Natural killer cell treated with Interleukin-12 subunit alpha and Interleukin-12 subunit beta and Interleukin-15 and Interleukin-18, amount 100 ng/mL, for 72 hours (primary cell): ENCODE measurements at regions not wholly inside any gene's neighbourhood (a gene's known extent, or its start where the extent isn't known, plus 50 kb on each side); places are given as distances from the start of the nearest gene placed in this dataset.

Source experiments
- ATAC-seq, 2 donors: fragments of 150-1000 bp; cut with Tn5 transposase in 1 of 2; sonication (Bioruptor Pico), chemical (Tn5 transposase) in 1 of 2; 2 replicates each; pipeline ENCODE4 v1.10.0; 2021
- DNase-seq: peaks from one replicate; pipeline ENCODE4 v3.0.0; 2022; ENCODE audit warnings: low spot score
- H3K27ac Mint-ChIP-seq, 2 donors: 1 replicate in 1 of 2; 2 replicates in 1 of 2; pipeline ENCODE4 v1.8.0; 2022; ENCODE audit warnings: mixed read lengths in 2 of 2, mild to moderate bottlenecking in 1 of 2, moderate library complexity in 1 of 2
- H3K27me3 Mint-ChIP-seq, 2 donors: 1 replicate in 1 of 2; 2 replicates in 1 of 2; pipeline ENCODE4 v1.8.0; 2022; ENCODE audit warnings: mixed read lengths in 2 of 2
- H3K36me3 Mint-ChIP-seq: one replicate; pipeline ENCODE4 v1.8.0; 2022; ENCODE audit warnings: mixed read lengths
- H3K4me1 Mint-ChIP-seq, 2 donors: 1 replicate in 1 of 2; 2 replicates in 1 of 2; pipeline ENCODE4 v1.8.0; 2022; ENCODE audit warnings: low read depth in 2 of 2, mixed read lengths in 2 of 2, mild to moderate bottlenecking in 1 of 2
- H3K4me3 Mint-ChIP-seq: one replicate; pipeline ENCODE4 v1.8.0; 2022; ENCODE audit warnings: mixed read lengths
- H3K9me3 Mint-ChIP-seq: 2 replicates; pipeline ENCODE4 v1.8.0; 2022; ENCODE audit warnings: mixed read lengths

- Mint-ChIP-seq H3K27me3 (no peaks in the 10 kb centered on the region), H3K9me3 (no peaks in the 10 kb centered on the region), H3K36me3 (no peaks in the 10 kb centered on the region), H3K27ac (no peak overlapping the region), H3K4me3 (no peak overlapping the region), H3K4me1 (peaks cover 17 to 27% of the 10 kb centered on the region in 2 donors)
- no peak for DNase-seq
- ATAC-seq = no peak
Observed at GRCh38 chr9:79809316-79809876, 237.6 kb downstream of the TLE4 start.

- ATAC-seq (no peak), DNase-seq (no peak)
- H3K27me3 Mint-ChIP-seq = no peaks in the 10 kb centered on the region
- peaks cover 10 to 16% of the 10 kb centered on the region in 2 donors for H3K4me1 Mint-ChIP-seq
- H3K27ac Mint-ChIP-seq = no peak overlapping the region
- no peaks in the 10 kb centered on the region for H3K9me3 Mint-ChIP-seq
- H3K36me3 Mint-ChIP-seq = no peaks in the 10 kb centered on the region
- no peak overlapping the region for H3K4me3 Mint-ChIP-seq
Observed at GRCh38 chr9:79807971-79808370, 236.2 kb downstream of the TLE4 start.

- no peak for ATAC-seq
- H3K9me3 Mint-ChIP-seq = no peaks in the 10 kb centered on the region
- no peaks in the 10 kb centered on the region for H3K4me1 Mint-ChIP-seq
- no peak for DNase-seq
- H3K27ac Mint-ChIP-seq = no peak overlapping the region
- H3K4me3 Mint-ChIP-seq = no peak overlapping the region
- no peaks in the 10 kb centered on the region for H3K36me3 Mint-ChIP-seq
- no peaks in the 10 kb centered on the region for H3K27me3 Mint-ChIP-seq
Observed at GRCh38 chr9:79806086-79806485, 234.3 kb downstream of the TLE4 start.

GRCh38 chr9:79801459-79801858, 229.7 kb downstream of the TLE4 start:
- Mint-ChIP-seq H3K36me3 (no peaks in the 10 kb centered on the region), H3K4me1 (peaks cover 0 to 4% of the 10 kb centered on the region in 2 donors), H3K27ac (no peak overlapping the region), H3K9me3 (no peaks in the 10 kb centered on the region), H3K27me3 (no peaks in the 10 kb centered on the region), H3K4me3 (no peak overlapping the region)
- ATAC-seq (no peak), DNase-seq (no peak)

GRCh38 chr9:79800578-79800977, 228.8 kb downstream of the TLE4 start:
- H3K4me1 Mint-ChIP-seq = peaks cover 0 to 4% of the 10 kb centered on the region in 2 donors
- H3K4me3 Mint-ChIP-seq = no peak overlapping the region
- no peaks in the 10 kb centered on the region for H3K36me3 Mint-ChIP-seq
- H3K27ac Mint-ChIP-seq = no peak overlapping the region
- no peaks in the 10 kb centered on the region for H3K27me3 Mint-ChIP-seq
- no peak for DNase-seq
- ATAC-seq = no peak
- H3K9me3 Mint-ChIP-seq = no peaks in the 10 kb centered on the region

- Mint-ChIP-seq H3K36me3 (no peaks in the 10 kb centered on the region), H3K9me3 (no peaks in the 10 kb centered on the region), H3K4me1 (peaks cover 0 to 4% of the 10 kb centered on the region in 2 donors), H3K27ac (no peak overlapping the region), H3K4me3 (no peak overlapping the region), H3K27me3 (no peaks in the 10 kb centered on the region)
- ATAC-seq = no peak
- DNase-seq = no peak
Observed at GRCh38 chr9:79799691-79800335, 228.0 kb downstream of the TLE4 start.

- H3K27me3 Mint-ChIP-seq = no peaks in the 10 kb centered on the region
- no peaks in the 10 kb centered on the region for H3K36me3 Mint-ChIP-seq
- H3K9me3 Mint-ChIP-seq = no peaks in the 10 kb centered on the region
- ATAC-seq (no peak), DNase-seq (no peak)
- H3K4me1 Mint-ChIP-seq = peaks cover 0 to 4% of the 10 kb centered on the region in 2 donors
- H3K4me3 Mint-ChIP-seq = no peak overlapping the region
- H3K27ac Mint-ChIP-seq = no peak overlapping the region
Observed at GRCh38 chr9:79798450-79798849, 226.7 kb downstream of the TLE4 start.

GRCh38 chr9:79796411-79796810, 224.6 kb downstream of the TLE4 start:
- Mint-ChIP-seq H3K27ac (no peak overlapping the region), H3K27me3 (peaks cover 0 to 2% of the 10 kb centered on the region in 2 donors), H3K4me1 (peaks cover 0 to 4% of the 10 kb centered on the region in 2 donors), H3K9me3 (no peaks in the 10 kb centered on the region), H3K36me3 (no peaks in the 10 kb centered on the region), H3K4me3 (no peak overlapping the region)
- DNase-seq (no peak), ATAC-seq (no peak)

GRCh38 chr9:79788662-79789061, 216.9 kb downstream of the TLE4 start:
- H3K27ac Mint-ChIP-seq = no peak overlapping the region
- no peaks in the 10 kb centered on the region for H3K4me1 Mint-ChIP-seq
- peaks cover 3% of the 10 kb centered on the region for H3K9me3 Mint-ChIP-seq
- H3K27me3 Mint-ChIP-seq = peaks cover 0 to 8% of the 10 kb centered on the region in 2 donors
- H3K4me3 Mint-ChIP-seq = no peak overlapping the region
- ATAC-seq (no peak), DNase-seq (no peak)
- peaks cover 8% of the 10 kb centered on the region for H3K36me3 Mint-ChIP-seq

GRCh38 chr9:79781263-79781662, 209.5 kb downstream of the TLE4 start:
- no peaks in the 10 kb centered on the region for H3K27me3 Mint-ChIP-seq
- ATAC-seq = no peak
- no peak overlapping the region for H3K4me3 Mint-ChIP-seq
- H3K4me1 Mint-ChIP-seq = no peaks in the 10 kb centered on the region
- DNase-seq = no peak
- no peaks in the 10 kb centered on the region for H3K36me3 Mint-ChIP-seq
- H3K9me3 Mint-ChIP-seq = peaks cover 3% of the 10 kb centered on the region
- H3K27ac Mint-ChIP-seq = no peak overlapping the region

- no peak overlapping the region for H3K4me3 Mint-ChIP-seq
- no peaks in the 10 kb centered on the region for H3K27me3 Mint-ChIP-seq
- no peaks in the 10 kb centered on the region for H3K4me1 Mint-ChIP-seq
- ATAC-seq = no peak
- DNase-seq = no peak
- no peaks in the 10 kb centered on the region for H3K36me3 Mint-ChIP-seq
- no peak overlapping the region for H3K27ac Mint-ChIP-seq
- peaks cover 3% of the 10 kb centered on the region for H3K9me3 Mint-ChIP-seq
Observed at GRCh38 chr9:79780559-79780958, 208.8 kb downstream of the TLE4 start.

- H3K4me3 Mint-ChIP-seq = no peak overlapping the region
- DNase-seq (no peak), ATAC-seq (no peak)
- no peaks in the 10 kb centered on the region for H3K36me3 Mint-ChIP-seq
- H3K27ac Mint-ChIP-seq = no peak overlapping the region
- H3K4me1 Mint-ChIP-seq = no peaks in the 10 kb centered on the region
- H3K9me3 Mint-ChIP-seq = peaks cover 3% of the 10 kb centered on the region
- no peaks in the 10 kb centered on the region for H3K27me3 Mint-ChIP-seq
Observed at GRCh38 chr9:79779901-79780300, 208.1 kb downstream of the TLE4 start.

GRCh38 chr9:79778581-79778980, 206.8 kb downstream of the TLE4 start:
- Mint-ChIP-seq H3K27ac (no peak overlapping the region), H3K4me3 (no peak overlapping the region), H3K27me3 (no peaks in the 10 kb centered on the region), H3K9me3 (no peaks in the 10 kb centered on the region), H3K36me3 (no peaks in the 10 kb centered on the region), H3K4me1 (no peaks in the 10 kb centered on the region)
- DNase-seq (no peak), ATAC-seq (no peak)

- DNase-seq = no peak
- H3K27me3 Mint-ChIP-seq = peaks cover 2 to 6% of the 10 kb centered on the region in 2 donors
- ATAC-seq = no peak
- H3K36me3 Mint-ChIP-seq = no peaks in the 10 kb centered on the region
- no peak overlapping the region for H3K4me3 Mint-ChIP-seq
- H3K27ac Mint-ChIP-seq = no peak overlapping the region
- no peaks in the 10 kb centered on the region for H3K4me1 Mint-ChIP-seq
- H3K9me3 Mint-ChIP-seq = no peaks in the 10 kb centered on the region
Observed at GRCh38 chr9:79776581-79776980, 204.8 kb downstream of the TLE4 start.
